ENCODE measurements at regions not wholly inside any gene's neighbourhood (a gene's known extent, or its start where the extent isn't known, plus 50 kb on each side); places are given as distances from the start of the nearest gene placed in this dataset.
"Not testable (repeated sequence)": the region's sequence is repeated elsewhere in the genome, so short reads cannot be mapped to it uniquely, and the experiment has no call there.

DNA sequence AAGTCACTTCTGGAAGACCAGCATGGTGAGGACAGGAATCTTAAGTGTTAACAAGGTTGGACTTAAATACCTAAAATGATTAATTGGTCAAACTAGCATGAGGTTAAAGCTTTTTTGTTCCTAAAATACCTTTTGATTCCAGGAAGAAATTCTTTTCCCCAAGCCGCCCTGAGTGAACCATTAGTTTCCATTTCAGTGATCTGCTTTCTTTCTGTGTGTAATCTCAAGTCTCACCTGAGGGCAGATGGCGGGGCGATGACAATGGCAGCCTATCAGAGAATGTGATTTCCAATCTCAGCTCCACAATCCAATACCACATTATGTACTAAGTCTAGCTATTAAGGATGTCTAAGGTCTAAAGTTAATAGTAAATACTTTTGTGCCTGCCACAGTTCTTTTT, 390.9 kb upstream of the SGCG start:
- Histone ChIP-seq H3K27me3 (ENCODE audit: control insufficient read depth, insufficient read depth, low read length) (no peaks in the 10 kb centered on the region), H3K9me3 (ENCODE audit: control insufficient read depth, insufficient read depth, low read length) (no peaks in the 10 kb centered on the region), H3K27ac (ENCODE audit: low read depth, low read length) (no peak overlapping the region), H3K4me3 (ENCODE audit: low read depth, low read length) (no peak overlapping the region)
- ChIA-PET POLR2A (no interaction called here), CTCF (interaction anchor here (0.6 kb wide), 1 partner anchor 12 kb away, joined by 3 read pairs; no protein-coding TSS in a partner anchor)
- TF ChIP-seq, protein P1, sequence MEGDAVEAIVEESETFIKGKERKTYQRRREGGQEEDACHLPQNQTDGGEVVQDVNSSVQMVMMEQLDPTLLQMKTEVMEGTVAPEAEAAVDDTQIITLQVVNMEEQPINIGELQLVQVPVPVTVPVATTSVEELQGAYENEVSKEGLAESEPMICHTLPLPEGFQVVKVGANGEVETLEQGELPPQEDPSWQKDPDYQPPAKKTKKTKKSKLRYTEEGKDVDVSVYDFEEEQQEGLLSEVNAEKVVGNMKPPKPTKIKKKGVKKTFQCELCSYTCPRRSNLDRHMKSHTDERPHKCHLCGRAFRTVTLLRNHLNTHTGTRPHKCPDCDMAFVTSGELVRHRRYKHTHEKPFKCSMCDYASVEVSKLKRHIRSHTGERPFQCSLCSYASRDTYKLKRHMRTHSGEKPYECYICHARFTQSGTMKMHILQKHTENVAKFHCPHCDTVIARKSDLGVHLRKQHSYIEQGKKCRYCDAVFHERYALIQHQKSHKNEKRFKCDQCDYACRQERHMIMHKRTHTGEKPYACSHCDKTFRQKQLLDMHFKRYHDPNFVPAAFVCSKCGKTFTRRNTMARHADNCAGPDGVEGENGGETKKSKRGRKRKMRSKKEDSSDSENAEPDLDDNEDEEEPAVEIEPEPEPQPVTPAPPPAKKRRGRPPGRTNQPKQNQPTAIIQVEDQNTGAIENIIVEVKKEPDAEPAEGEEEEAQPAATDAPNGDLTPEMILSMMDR (IDR thresholded peaks at IDR 0.05; ENCODE audit: low read depth, low read length), result no peak
- no peak for DNase-seq (ENCODE audit: low read depth, low spot score)

DNA sequence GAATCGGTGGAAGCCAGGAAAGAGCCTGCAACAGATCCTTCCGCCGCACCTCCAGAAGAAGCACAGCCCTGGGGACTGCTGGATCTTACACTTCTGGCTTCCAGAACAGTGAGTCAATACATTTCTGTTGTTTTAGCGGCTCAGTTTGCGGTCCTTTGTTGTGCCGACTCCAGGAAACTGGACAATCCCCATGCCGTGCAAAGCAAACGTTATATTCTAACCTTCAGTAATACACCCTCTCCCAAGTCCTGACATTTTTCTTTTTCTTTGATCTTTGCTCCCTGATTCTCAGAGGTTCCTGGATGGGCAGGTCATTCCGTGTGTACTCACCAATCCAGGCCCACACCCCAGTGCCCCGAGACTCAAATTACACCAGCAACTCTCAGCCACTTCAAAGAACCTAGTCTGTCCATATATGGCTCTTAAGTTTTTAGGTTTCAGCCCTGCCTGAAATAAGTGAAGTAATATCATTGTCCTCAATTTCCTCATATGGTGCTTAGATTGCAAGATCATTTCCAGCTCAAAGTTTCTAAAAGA, 387.1 kb upstream of the SGCG start:
- POLR2A ChIA-PET, result no interaction called here
- Histone ChIP-seq H3K27ac (ENCODE audit: low read depth, low read length) (no peak overlapping the region), H3K9me3 (ENCODE audit: control insufficient read depth, insufficient read depth, low read length) (no peaks in the 10 kb centered on the region), H3K4me3 (ENCODE audit: low read depth, low read length) (no peak overlapping the region), H3K27me3 (ENCODE audit: control insufficient read depth, insufficient read depth, low read length) (no peaks in the 10 kb centered on the region)
- CTCF ChIA-PET, result interaction anchor here (1.4 kb wide), 1 partner anchor 9 kb away, joined by 5 read pairs; no protein-coding TSS in a partner anchor
- TF ChIP-seq, protein P1 (IDR thresholded peaks at IDR 0.05; ENCODE audit: low read depth, low read length), result no peak
- DNase-seq (ENCODE audit: low read depth, low spot score), result no peak

DNA sequence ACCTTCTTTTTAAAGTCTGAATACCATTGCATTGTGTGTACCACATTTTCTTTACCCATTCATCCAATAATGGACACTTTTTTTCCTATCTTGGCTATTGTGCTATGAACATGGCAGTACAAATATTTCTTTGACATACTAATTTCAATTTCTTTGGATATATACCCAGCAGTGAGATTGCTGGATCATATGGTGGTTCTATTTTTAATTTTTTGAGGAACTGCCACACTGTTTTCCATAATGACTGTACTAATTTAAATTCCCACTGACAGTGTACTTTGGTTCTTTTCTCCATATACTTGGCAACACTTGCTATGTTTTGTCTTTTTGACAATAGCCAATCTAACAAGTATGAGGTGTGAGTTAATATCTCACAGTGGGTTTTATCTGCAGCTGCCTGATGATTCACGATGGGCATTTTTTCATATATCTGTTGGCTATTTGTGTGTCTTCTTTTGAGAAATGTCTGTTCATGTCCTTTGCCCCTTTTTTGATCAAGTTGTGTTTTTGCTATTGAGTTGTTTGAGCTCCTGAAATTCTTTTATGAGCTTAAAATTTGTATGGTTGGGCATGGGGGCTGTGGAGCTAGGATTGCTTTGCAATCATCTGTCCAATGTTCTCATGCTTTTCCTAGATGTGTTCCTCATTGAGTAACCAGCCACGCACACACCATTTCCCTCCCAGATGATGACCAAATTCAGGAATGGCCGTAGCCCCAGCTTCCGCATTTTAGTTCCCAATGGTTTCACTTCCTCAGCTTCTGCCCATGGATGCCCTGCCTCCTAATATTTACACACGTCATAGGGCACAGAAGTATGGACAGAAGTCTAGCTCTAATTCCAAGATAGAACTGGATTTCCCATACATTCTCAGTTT, 380.0 kb upstream of the SGCG start:
- Histone ChIP-seq H3K27me3 (ENCODE audit: control insufficient read depth, insufficient read depth, low read length) (no peaks in the 10 kb centered on the region), H3K27ac (ENCODE audit: low read depth, low read length) (no peak overlapping the region), H3K9me3 (ENCODE audit: control insufficient read depth, insufficient read depth, low read length) (no peaks in the 10 kb centered on the region), H3K4me3 (ENCODE audit: low read depth, low read length) (no peak overlapping the region)
- no peak for DNase-seq (ENCODE audit: low read depth, low spot score)
- ChIA-PET CTCF (interaction anchor here (0.7 to 1.2 kb wide), 6 partner anchors 219 to 519 kb away, joined by 3 to 7 read pairs (median 3); no protein-coding TSS in a partner anchor), POLR2A (no interaction called here)
- TF ChIP-seq, protein P1 (IDR thresholded peaks at IDR 0.05; ENCODE audit: low read depth, low read length), result no peak

DNA sequence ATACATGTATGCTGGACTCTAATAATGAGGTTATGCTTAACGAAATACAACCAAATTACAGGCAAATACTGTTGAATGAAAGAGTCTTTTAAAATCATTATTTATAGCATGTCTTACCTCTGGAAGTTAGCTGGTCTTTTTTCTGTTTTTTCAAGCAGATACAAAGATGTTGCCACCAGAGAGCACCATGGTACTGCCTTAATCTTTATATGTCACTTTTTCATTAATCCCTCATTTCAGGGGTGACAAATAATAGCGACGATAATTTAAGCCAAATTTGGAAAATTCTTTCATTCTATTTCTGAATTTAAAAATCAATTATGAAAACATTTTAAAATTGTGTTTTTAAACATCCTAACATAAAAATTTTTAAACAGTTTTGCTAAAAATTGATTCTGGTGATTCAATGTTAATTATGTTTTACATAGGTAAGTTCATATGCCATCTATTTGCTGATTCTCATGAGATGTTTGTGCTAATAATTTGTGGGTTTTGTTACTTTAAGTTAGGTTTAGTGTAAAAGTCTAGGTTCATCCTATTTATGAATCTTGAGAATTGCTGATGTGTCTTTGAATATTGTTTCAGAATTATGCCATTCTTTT, 379.3 kb upstream of the SGCG start:
- CTCF ChIA-PET, result interaction anchor here (0.7 to 1.2 kb wide), 6 partner anchors 219 to 519 kb away, joined by 3 to 7 read pairs (median 3); no protein-coding TSS in a partner anchor
- Histone ChIP-seq H3K27ac (ENCODE audit: low read depth, low read length) (no peak overlapping the region), H3K27me3 (ENCODE audit: control insufficient read depth, insufficient read depth, low read length) (no peaks in the 10 kb centered on the region), H3K4me3 (ENCODE audit: low read depth, low read length) (no peak overlapping the region), H3K9me3 (ENCODE audit: control insufficient read depth, insufficient read depth, low read length) (no peaks in the 10 kb centered on the region)
- POLR2A ChIA-PET, result no interaction called here
- TF ChIP-seq, protein P1 (IDR thresholded peaks at IDR 0.05; ENCODE audit: low read depth, low read length), result no peak
- DNase-seq (ENCODE audit: low read depth, low spot score), result no peak

DNA sequence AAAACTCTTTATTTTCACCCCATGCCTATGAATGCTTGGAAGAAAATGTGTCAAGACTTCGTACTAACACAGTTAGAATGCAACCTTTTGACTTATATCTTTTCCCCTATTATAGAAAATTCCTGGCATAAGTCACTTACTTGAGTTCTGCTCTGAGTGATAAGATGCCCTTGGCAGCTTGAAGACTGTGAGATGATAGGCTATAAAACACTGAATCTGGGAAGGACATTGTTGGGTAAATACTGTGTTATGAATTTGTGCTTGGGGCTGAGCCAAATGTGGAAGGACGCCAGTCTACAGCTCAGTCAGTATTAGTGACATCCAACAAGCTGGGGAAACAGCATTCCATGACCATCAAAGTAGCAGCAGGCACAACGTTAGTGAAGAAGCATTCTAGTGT, 368.0 kb upstream of the SGCG start:
- CTCF ChIA-PET, result no interaction called here

DNA sequence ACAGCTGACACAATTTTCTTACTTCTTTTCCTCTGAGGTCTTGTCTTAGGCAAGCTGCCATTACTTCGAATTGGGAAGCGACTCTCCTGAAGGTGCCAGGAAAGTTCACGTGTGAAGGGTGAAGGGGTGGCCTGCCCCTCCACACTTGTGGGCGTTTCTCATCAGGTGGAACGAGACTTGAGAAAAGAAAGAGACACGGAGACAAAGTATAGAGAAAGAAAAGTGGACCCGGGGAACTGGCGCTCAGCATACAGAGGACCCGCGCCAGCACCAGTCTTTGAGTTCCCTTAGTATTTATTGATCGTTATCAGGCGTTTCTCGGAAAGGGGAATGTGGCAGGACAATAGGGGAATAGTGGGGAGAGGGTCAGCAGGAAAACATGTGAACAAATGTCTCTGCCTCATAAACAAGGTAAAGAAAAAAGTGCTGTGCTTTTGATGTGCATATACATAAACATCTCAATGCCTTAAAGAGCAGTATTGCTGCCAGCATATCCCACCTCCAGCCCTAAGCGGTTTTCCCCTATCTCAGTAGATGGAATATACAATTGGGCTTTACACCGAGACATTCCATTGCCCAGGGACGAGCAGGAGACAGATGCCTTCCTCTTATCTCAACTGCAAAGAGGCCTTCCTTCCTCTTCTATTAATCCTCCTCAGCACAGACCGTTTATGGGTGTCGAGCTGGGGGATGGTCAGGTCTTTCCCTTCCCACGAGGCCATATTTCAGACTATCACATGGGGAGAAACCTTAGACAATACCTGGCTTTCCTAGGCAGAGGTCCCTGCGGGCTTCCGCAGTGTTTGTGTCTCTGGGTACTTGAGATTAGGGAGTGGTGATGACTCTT, 367.0 kb upstream of the SGCG start:
- POLR2A ChIA-PET; H3K4me3 ChIP-seq (ENCODE audit: low read depth, low read length); CTCF ChIA-PET; H3K27me3 ChIP-seq (ENCODE audit: control insufficient read depth, insufficient read depth, low read length); H3K27ac ChIP-seq (ENCODE audit: low read depth, low read length); H3K9me3 ChIP-seq (ENCODE audit: control insufficient read depth, insufficient read depth, low read length); DNase-seq (ENCODE audit: low read depth, low spot score): not testable (repeated sequence)

More for the DNA sequence above, 368.0 kb upstream of the SGCG start:
- Histone ChIP-seq H3K27me3 (ENCODE audit: control insufficient read depth, insufficient read depth, low read length) (no peaks in the 10 kb centered on the region), H3K4me3 (ENCODE audit: low read depth, low read length) (no peak overlapping the region), H3K9me3 (ENCODE audit: control insufficient read depth, insufficient read depth, low read length) (no peaks in the 10 kb centered on the region), H3K27ac (ENCODE audit: low read depth, low read length) (no peak overlapping the region)
- TF ChIP-seq, protein P1 (IDR thresholded peaks at IDR 0.05; ENCODE audit: low read depth, low read length), result no peak
- POLR2A ChIA-PET, result no interaction called here
- no peak for DNase-seq (ENCODE audit: low read depth, low spot score)

Data from AG04450 (cell line).